Esophagus (tissue), 2 donors: ENCODE measurements at regions not wholly inside any gene's neighbourhood (a gene's known extent, or its start where the extent isn't known, plus 50 kb on each side); places are given as distances from the start of the nearest gene placed in this dataset.

Experiments used
- H3K27ac ChIP-seq, 2 donors: one replicate each; pipeline ENCODE4 v1.5.1; 2013; ENCODE audit warnings: low read depth in 2 of 2, mild to moderate bottlenecking in 2 of 2, inconsistent platforms in 1 of 2, low read length in 1 of 2, moderate library complexity in 1 of 2
- H3K27me3 ChIP-seq, 2 donors: one replicate each; pipeline ENCODE4 v1.6.1; 2013; ENCODE audit warnings: low read length in 2 of 2, control low read depth in 1 of 2, mild to moderate bottlenecking in 1 of 2; ENCODE audit not compliant: insufficient read depth in 2 of 2, control insufficient read depth in 1 of 2
- H3K36me3 ChIP-seq, 2 donors: one replicate each; pipeline ENCODE4 v1.6.1; 2013; ENCODE audit warnings: low read length in 1 of 2; ENCODE audit not compliant: control insufficient read depth in 2 of 2, insufficient read depth in 2 of 2
- H3K4me1 ChIP-seq, 2 donors: one replicate each; pipeline ENCODE4 v1.6.1; 2013; ENCODE audit warnings: low read length in 1 of 2; ENCODE audit not compliant: control insufficient read depth in 2 of 2, insufficient read depth in 2 of 2
- H3K4me3 ChIP-seq, 2 donors: one replicate each; pipeline ENCODE4 v1.5.1; 2013; ENCODE audit warnings: low read length in 2 of 2, mild to moderate bottlenecking in 2 of 2, low read depth in 1 of 2, moderate library complexity in 1 of 2
- H3K9me3 ChIP-seq, 2 donors: one replicate each; pipeline ENCODE4 v1.6.1; 2013; ENCODE audit warnings: mild to moderate bottlenecking in 2 of 2, low read depth in 1 of 2, low read length in 1 of 2, moderate library complexity in 1 of 2; ENCODE audit not compliant: control insufficient read depth in 2 of 2, insufficient read depth in 1 of 2
- WGBS, 2 donors: extraction: QIAGEN DNeasy Blood & Tissue Kit; methylation state at CpG; one replicate each; pipeline ENCODE4 v1.1.7; 2013; 5-methylcytosine and 5-hydroxymethylcytosine counted together
- donor health status: healthy with polysubstance abuse.
- donor health status: Bipolar disorder and iron deficiency.

- no peak overlapping the region for H3K27ac ChIP-seq
- H3K4me1 ChIP-seq: no peaks in the 10 kb centered on the region
- no peak overlapping the region for H3K4me3 ChIP-seq
- no peaks in the 10 kb centered on the region for H3K9me3 ChIP-seq
- no peaks in the 10 kb centered on the region for H3K36me3 ChIP-seq
- no peaks in the 10 kb centered on the region for H3K27me3 ChIP-seq
- WGBS, 2 donors: 68% methylated on average over 4 of the region's 4 CpGs
These were observed 297.6 kb downstream of the ARHGAP12 start for GRCh38 chr10:31630861-31631567.

- no peak overlapping the region for H3K27ac ChIP-seq
- 91 to 93% methylated on average over 4 of the region's 4 CpGs for WGBS, 2 donors
These were observed 303.1 kb downstream of the ARHGAP12 start for GRCh38 chr10:31625566-31625965.

GRCh38 chr10:31624611-31625010 lies 304.0 kb downstream of the ARHGAP12 start:
- Histone ChIP-seq H3K9me3 (no peaks in the 10 kb centered on the region), H3K4me1 (peaks cover 0 to 3% of the 10 kb centered on the region in 2 donors), H3K4me3 (no peak overlapping the region), H3K36me3 (no peaks in the 10 kb centered on the region), H3K27ac (no peak overlapping the region), H3K27me3 (no peaks in the 10 kb centered on the region)

More at GRCh38 chr10:31625566-31625965, 303.1 kb downstream of the ARHGAP12 start:
- H3K9me3 ChIP-seq: no peaks in the 10 kb centered on the region
- no peaks in the 10 kb centered on the region for H3K36me3 ChIP-seq
- no peak overlapping the region for H3K4me3 ChIP-seq
- no peaks in the 10 kb centered on the region for H3K4me1 ChIP-seq
- H3K27me3 ChIP-seq: no peaks in the 10 kb centered on the region

GRCh38 chr10:31623947-31624346 lies 304.7 kb downstream of the ARHGAP12 start:
- Histone ChIP-seq H3K4me1 (peaks cover 0 to 3% of the 10 kb centered on the region in 2 donors), H3K27ac (no peak overlapping the region), H3K9me3 (no peaks in the 10 kb centered on the region), H3K4me3 (no peak overlapping the region), H3K36me3 (no peaks in the 10 kb centered on the region), H3K27me3 (no peaks in the 10 kb centered on the region)
- WGBS, 2 donors: 86 to 87% methylated on average over 2 of the region's 2 CpGs

GRCh38 chr10:31623466-31623865 lies 304.4 kb downstream of the ZEB1 start:
- Histone ChIP-seq H3K4me3 (no peak overlapping the region), H3K27ac (no peak overlapping the region), H3K27me3 (no peaks in the 10 kb centered on the region), H3K36me3 (no peaks in the 10 kb centered on the region), H3K4me1 (peaks cover 0 to 3% of the 10 kb centered on the region in 2 donors), H3K9me3 (no peaks in the 10 kb centered on the region)
- WGBS, 2 donors: 57 to 65% methylated on average over 3 of the region's 3 CpGs

- WGBS, 2 donors: 67 to 77% methylated on average over 6 of the region's 6 CpGs
- no peak overlapping the region for H3K4me3 ChIP-seq
- H3K27me3 ChIP-seq: no peaks in the 10 kb centered on the region
- no peaks in the 10 kb centered on the region for H3K9me3 ChIP-seq
- H3K36me3 ChIP-seq: no peaks in the 10 kb centered on the region
- peaks cover 0 to 3% of the 10 kb centered on the region in 2 donors for H3K4me1 ChIP-seq
- H3K27ac ChIP-seq: no peak overlapping the region
These were observed 304.0 kb downstream of the ZEB1 start for GRCh38 chr10:31622978-31623377.

- peaks cover 0 to 3% of the 10 kb centered on the region in 2 donors for H3K4me1 ChIP-seq
- H3K4me3 ChIP-seq: no peak overlapping the region
- no peaks in the 10 kb centered on the region for H3K9me3 ChIP-seq
- no peaks in the 10 kb centered on the region for H3K36me3 ChIP-seq
- WGBS, 2 donors: 96 to 100% methylated on average over 1 of the region's 1 CpG
- no peak overlapping the region for H3K27ac ChIP-seq
- no peaks in the 10 kb centered on the region for H3K27me3 ChIP-seq
These were observed 302.7 kb downstream of the ZEB1 start for GRCh38 chr10:31621733-31622132.

- H3K36me3 ChIP-seq: no peaks in the 10 kb centered on the region
- H3K4me1 ChIP-seq: peaks cover 0 to 3% of the 10 kb centered on the region in 2 donors
- peak overlapping the region in 1 of 2 donors; percentile 63 for H3K27ac ChIP-seq
- H3K27me3 ChIP-seq: no peaks in the 10 kb centered on the region
- H3K4me3 ChIP-seq: no peak overlapping the region
- no peaks in the 10 kb centered on the region for H3K9me3 ChIP-seq
- WGBS, 2 donors: 34 to 49% methylated on average over 14 of the region's 14 CpGs
These were observed 301.5 kb downstream of the ZEB1 start for GRCh38 chr10:31620226-31621151.

GRCh38 chr10:31619531-31620061 lies 300.6 kb downstream of the ZEB1 start:
- no peaks in the 10 kb centered on the region for H3K36me3 ChIP-seq
- peaks cover 0 to 3% of the 10 kb centered on the region in 2 donors for H3K4me1 ChIP-seq
- WGBS, 2 donors: 42 to 58% methylated on average over 8 of the region's 8 CpGs
- no peak overlapping the region for H3K4me3 ChIP-seq
- H3K27ac ChIP-seq: peak overlapping the region in 1 of 2 donors; percentile 26
- H3K9me3 ChIP-seq: no peaks in the 10 kb centered on the region
- no peaks in the 10 kb centered on the region for H3K27me3 ChIP-seq
